Neuron (in vitro differentiated cells): ENCODE measurements at regions not wholly inside any gene's neighbourhood (a gene's known extent, or its start where the extent isn't known, plus 50 kb on each side); places are given as distances from the start of the nearest gene placed in this dataset.

Source experiments
- H2AFZ ChIP-seq: one replicate; pipeline ENCODE4 v1.6.1; 2013; ENCODE audit warnings: low read depth, mild to moderate bottlenecking, inconsistent platforms, low read length, moderate library complexity
- H3K27me3 ChIP-seq: one replicate; pipeline ENCODE4 v1.6.1; 2013; ENCODE audit warnings: low read length; ENCODE audit not compliant: insufficient read depth
- H3K36me3 ChIP-seq: one replicate; pipeline ENCODE4 v1.6.1; 2013; ENCODE audit warnings: low read length; ENCODE audit not compliant: insufficient read depth
- H3K4me1 ChIP-seq: one replicate; pipeline ENCODE4 v1.6.1; 2013; ENCODE audit warnings: low read length; ENCODE audit not compliant: insufficient read depth
- H3K4me3 ChIP-seq: 2 replicates; pipeline ENCODE4 v1.5.1; 2013; ENCODE audit warnings: mild to moderate bottlenecking, low read length, moderate library complexity
- H3K9me3 ChIP-seq: one replicate; pipeline ENCODE4 v1.6.1; 2013; ENCODE audit warnings: low read length

GRCh38 chrX:39930786-39931528 is 166.8 kb downstream of the BCOR start:
- Histone ChIP-seq H3K36me3 (no peaks in the 10 kb centered on the region), H2AFZ (no peak overlapping the region), H3K4me1 (no peaks in the 10 kb centered on the region), H3K9me3 (no peaks in the 10 kb centered on the region), H3K4me3 (no peak overlapping the region), H3K27me3 (peaks cover 2% of the 10 kb centered on the region)

GRCh38 chrX:39931529-39932282 is 166.1 kb downstream of the BCOR start:
- no peak overlapping the region for H3K4me3 ChIP-seq
- H3K9me3 ChIP-seq, result no peaks in the 10 kb centered on the region
- no peaks in the 10 kb centered on the region for H3K36me3 ChIP-seq
- peaks cover 2% of the 10 kb centered on the region for H3K27me3 ChIP-seq
- H3K4me1 ChIP-seq, result no peaks in the 10 kb centered on the region
- H2AFZ ChIP-seq, result no peak overlapping the region

- no peaks in the 10 kb centered on the region for H3K36me3 ChIP-seq
- no peaks in the 10 kb centered on the region for H3K9me3 ChIP-seq
Observed at GRCh38 chrX:39935411-39936064, 162.2 kb downstream of the BCOR start.

GRCh38 chrX:39936886-39937770 is 160.6 kb downstream of the BCOR start:
- Histone ChIP-seq H2AFZ (no peak overlapping the region), H3K36me3 (no peaks in the 10 kb centered on the region), H3K4me3 (no peak overlapping the region), H3K9me3 (no peaks in the 10 kb centered on the region), H3K27me3 (no peaks in the 10 kb centered on the region), H3K4me1 (peaks cover 15% of the 10 kb centered on the region)

More at GRCh38 chrX:39935411-39936064, 162.2 kb downstream of the BCOR start:
- Histone ChIP-seq H3K27me3 (peaks cover 2% of the 10 kb centered on the region), H3K4me1 (peaks cover 11% of the 10 kb centered on the region), H3K4me3 (no peak overlapping the region), H2AFZ (no peak overlapping the region)

GRCh38 chrX:39938466-39938865 is 159.3 kb downstream of the BCOR start:
- Histone ChIP-seq H3K4me1 (peaks cover 15% of the 10 kb centered on the region), H3K4me3 (no peak overlapping the region), H3K27me3 (no peaks in the 10 kb centered on the region), H2AFZ (no peak overlapping the region), H3K9me3 (no peaks in the 10 kb centered on the region), H3K36me3 (no peaks in the 10 kb centered on the region)

- H3K9me3 ChIP-seq, result no peaks in the 10 kb centered on the region
- peaks cover 15% of the 10 kb centered on the region for H3K4me1 ChIP-seq
- no peaks in the 10 kb centered on the region for H3K27me3 ChIP-seq
- no peaks in the 10 kb centered on the region for H3K36me3 ChIP-seq
- H3K4me3 ChIP-seq, result no peak overlapping the region
- H2AFZ ChIP-seq, result no peak overlapping the region
Observed at GRCh38 chrX:39939678-39940077, 158.1 kb downstream of the BCOR start.

- no peaks in the 10 kb centered on the region for H3K36me3 ChIP-seq
- no peaks in the 10 kb centered on the region for H3K27me3 ChIP-seq
- H2AFZ ChIP-seq, result no peak overlapping the region
- H3K4me3 ChIP-seq, result no peak overlapping the region
- no peaks in the 10 kb centered on the region for H3K9me3 ChIP-seq
- peaks cover 15% of the 10 kb centered on the region for H3K4me1 ChIP-seq
Observed at GRCh38 chrX:39941332-39941920, 156.3 kb downstream of the BCOR start.

- Histone ChIP-seq H3K4me1 (peaks cover 4% of the 10 kb centered on the region), H3K9me3 (no peaks in the 10 kb centered on the region), H2AFZ (no peak overlapping the region), H3K4me3 (no peak overlapping the region), H3K27me3 (no peaks in the 10 kb centered on the region), H3K36me3 (no peaks in the 10 kb centered on the region)
Observed at GRCh38 chrX:39944416-39944815, 153.3 kb downstream of the BCOR start.

- H3K27me3 ChIP-seq, result no peaks in the 10 kb centered on the region
- H3K9me3 ChIP-seq, result no peaks in the 10 kb centered on the region
- no peak overlapping the region for H3K4me3 ChIP-seq
- no peaks in the 10 kb centered on the region for H3K36me3 ChIP-seq
- H3K4me1 ChIP-seq, result peaks cover 4% of the 10 kb centered on the region
- H2AFZ ChIP-seq, result no peak overlapping the region
Observed at GRCh38 chrX:39945709-39946108, 152.0 kb downstream of the BCOR start.

GRCh38 chrX:39946822-39947221 is 150.9 kb downstream of the BCOR start:
- Histone ChIP-seq H2AFZ (no peak overlapping the region), H3K4me1 (no peaks in the 10 kb centered on the region), H3K27me3 (no peaks in the 10 kb centered on the region), H3K36me3 (no peaks in the 10 kb centered on the region), H3K9me3 (no peaks in the 10 kb centered on the region), H3K4me3 (no peak overlapping the region)

- Histone ChIP-seq H3K9me3 (no peaks in the 10 kb centered on the region), H3K4me3 (no peak overlapping the region), H3K4me1 (no peaks in the 10 kb centered on the region)
Observed at GRCh38 chrX:39948582-39948981, 149.2 kb downstream of the BCOR start.

GRCh38 chrX:39950018-39950688 is 147.6 kb downstream of the BCOR start:
- H3K27me3 ChIP-seq, result no peaks in the 10 kb centered on the region
- H3K36me3 ChIP-seq, result no peaks in the 10 kb centered on the region
- H3K4me3 ChIP-seq, result no peak overlapping the region
- H2AFZ ChIP-seq, result no peak overlapping the region
- no peaks in the 10 kb centered on the region for H3K9me3 ChIP-seq
- no peaks in the 10 kb centered on the region for H3K4me1 ChIP-seq

More at GRCh38 chrX:39948582-39948981, 149.2 kb downstream of the BCOR start:
- no peaks in the 10 kb centered on the region for H3K27me3 ChIP-seq
- H2AFZ ChIP-seq, result no peak overlapping the region
- no peaks in the 10 kb centered on the region for H3K36me3 ChIP-seq
